Erythroblast (primary cell): ENCODE measurements at regions not wholly inside any gene's neighbourhood (a gene's known extent, or its start where the extent isn't known, plus 50 kb on each side); places are given as distances from the start of the nearest gene placed in this dataset.

Experiments
- GATA1 ChIP-seq: IDR thresholded peaks from 2 replicates; pipeline ENCODE4 v1.6.1; 2011; ENCODE audit warnings: low read depth, mild to moderate bottlenecking, control low read depth, low read length, moderate library complexity
- POLR2A ChIP-seq: IDR thresholded peaks from 2 replicates; pipeline ENCODE4 v1.6.1; 2011; ENCODE audit warnings: mild to moderate bottlenecking, low read length

- TF ChIP-seq POLR2A (no peak), GATA1 (no peak)
Observed at GRCh38 chr4:154983714-154984113, 202.6 kb downstream of the RBM46 start.
